Stimulated activated CD8-positive, alpha-beta memory T cell treated with anti-CD3 and anti-CD28 coated beads, Interleukin-4, amount 100 ng/mL, for 4 hours (primary cell): ENCODE measurements at regions not wholly inside any gene's neighbourhood (a gene's known extent, or its start where the extent isn't known, plus 50 kb on each side); places are given as distances from the start of the nearest gene placed in this dataset.

Experiments
- DNase-seq, 2 donors: peaks; one replicate each; pipeline ENCODE4 v3.0.0-alpha.2; 2020; ENCODE audit warnings: low read depth in 2 of 2, low spot score in 1 of 2

DNA sequence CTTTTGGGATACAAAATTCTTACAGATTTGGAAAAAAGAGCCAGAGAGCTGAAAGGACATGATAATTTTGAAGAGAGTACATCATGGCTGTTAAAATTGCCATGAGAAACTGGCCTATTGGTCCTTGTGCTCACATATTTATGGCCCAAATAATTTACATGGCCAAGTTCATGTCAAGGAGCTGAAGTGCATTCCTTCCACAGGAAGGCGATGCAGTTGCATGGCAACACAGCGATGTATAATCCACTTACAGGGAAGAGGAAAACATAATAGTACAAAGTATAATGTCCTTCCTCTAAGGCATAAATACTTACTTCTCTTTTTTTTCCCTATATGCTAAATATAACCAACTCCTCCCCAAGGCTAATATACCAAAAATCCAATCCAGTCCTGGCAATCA, 914.5 kb upstream of the AGA start:
- no peak for DNase-seq

GRCh38 chr4:178385481-178385880, 943.2 kb upstream of the AGA start:
- DNase-seq, result no peak

- DNase-seq, result no peak
Observed at GRCh38 chr4:178387756-178388155, 945.5 kb upstream of the AGA start.

DNA sequence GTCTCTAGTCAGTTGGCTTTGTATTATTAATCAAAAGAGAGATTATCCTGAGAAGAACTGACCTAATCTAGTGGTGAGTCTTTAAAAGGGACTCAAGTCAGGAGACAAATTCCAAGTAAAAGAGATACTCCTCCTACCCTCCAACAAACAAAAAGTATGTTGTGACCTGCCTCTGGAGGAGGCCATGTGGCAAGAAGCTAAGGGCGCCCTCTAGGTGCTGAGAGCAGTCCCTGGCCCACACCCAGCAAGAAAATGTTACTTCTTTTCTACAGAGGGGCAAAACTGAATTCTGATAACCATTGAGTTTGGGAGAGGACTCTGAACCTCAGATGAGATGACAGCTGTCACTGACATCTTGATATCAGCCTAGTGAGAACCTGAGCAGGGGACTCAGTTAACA, 953.6 kb upstream of the AGA start:
- no peak for DNase-seq

DNA sequence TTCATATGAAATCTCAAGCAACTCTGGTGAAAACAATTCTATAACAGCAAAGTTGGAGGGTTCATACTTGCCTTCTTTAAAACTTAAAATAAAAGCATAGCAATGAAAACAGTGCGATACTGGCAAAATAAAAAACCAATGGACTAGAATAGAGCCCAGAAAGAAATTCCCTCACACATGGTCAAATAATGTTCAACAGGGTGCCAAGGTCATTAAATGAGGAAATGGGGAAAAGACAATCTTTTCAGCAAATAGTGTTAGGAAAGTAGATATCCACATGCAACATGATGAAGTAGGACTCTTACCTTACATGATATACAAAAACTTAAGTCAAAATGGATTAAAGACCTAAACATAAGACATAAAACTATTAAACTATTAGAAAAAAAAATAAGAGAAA, 970.2 kb upstream of the AGA start:
- DNase-seq, result no peak

- no peak for DNase-seq
Observed at GRCh38 chr4:178414042-178414441, 971.8 kb upstream of the AGA start.

GRCh38 chr4:178414881-178415446, 972.7 kb upstream of the AGA start:
- no peak for DNase-seq

DNA sequence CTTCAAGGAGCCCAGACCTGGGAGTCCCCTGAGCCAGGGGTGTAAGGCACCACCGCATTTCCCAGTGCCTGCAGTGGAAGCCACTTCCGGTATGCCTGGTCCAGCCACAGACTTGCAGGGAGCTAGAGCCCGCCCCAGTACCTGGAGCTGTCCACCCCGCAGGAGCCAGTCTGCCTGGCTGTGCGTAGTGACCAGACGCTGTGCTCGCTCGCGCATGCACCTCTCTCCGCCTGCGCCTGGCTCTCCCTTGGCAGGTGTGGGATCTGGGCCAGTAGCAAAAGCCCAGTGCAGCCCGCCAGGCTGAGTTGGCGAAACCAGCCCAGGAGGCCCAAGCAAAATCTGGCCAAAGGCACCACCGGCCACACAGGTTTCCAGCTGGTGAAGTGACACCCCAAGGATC, 973.7 kb upstream of the AGA start:
- DNase-seq, result no peak

GRCh38 chr4:178423366-178423765, 981.1 kb upstream of the AGA start:
- no peak for DNase-seq

DNA sequence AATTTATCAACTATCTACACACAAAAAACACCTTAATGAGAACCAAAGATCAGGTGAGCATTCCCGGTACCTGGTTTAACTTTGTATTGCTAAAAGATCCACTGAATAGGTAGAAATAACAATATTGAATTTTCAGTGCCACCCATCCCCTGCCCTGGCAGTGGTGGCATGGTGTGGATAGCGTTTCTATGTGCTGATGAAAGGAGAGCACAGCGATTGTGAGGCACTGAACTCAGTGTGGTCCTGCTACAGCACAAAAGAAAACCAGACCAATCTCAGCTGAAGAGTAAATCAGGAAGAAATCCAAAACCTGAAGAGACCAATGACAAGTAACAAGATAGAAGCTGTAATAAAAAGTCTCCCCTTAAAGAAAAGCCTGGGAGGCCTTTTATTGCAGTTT, 984.6 kb upstream of the AGA start:
- no peak for DNase-seq

GRCh38 chr4:178427663-178428062, 985.4 kb upstream of the AGA start:
- DNase-seq, result no peak

DNA sequence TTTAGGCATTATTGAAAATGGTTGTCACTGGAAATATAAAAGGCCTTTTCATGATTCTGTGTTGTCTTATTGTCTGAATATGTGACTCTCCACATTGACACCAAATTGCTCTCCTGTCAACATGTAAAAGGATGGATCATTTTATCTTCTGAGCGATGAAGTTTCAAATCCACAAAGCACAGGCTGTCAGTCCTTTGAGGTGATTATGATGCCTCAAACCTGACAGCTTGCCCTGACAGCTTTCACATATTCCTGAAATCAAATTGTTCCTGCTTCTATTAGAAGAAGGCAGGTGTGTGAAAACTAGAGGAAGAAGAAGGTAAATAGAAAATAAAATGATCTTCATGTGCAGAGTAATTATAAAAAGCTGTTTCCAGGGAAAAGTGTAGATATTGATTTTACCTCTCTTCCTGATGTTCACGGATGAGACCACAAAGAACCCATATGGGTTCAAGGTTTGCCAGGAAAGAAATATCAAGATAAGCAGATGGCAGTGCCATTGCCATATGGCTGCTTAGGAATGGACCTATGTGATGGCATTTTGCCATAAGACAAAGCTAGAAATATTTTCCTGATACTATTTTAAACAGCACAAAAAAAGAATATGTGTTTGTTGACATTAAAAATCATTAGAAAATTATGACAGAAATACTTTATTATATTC, 1006.3 kb upstream of the AGA start:
- no peak for DNase-seq

DNA sequence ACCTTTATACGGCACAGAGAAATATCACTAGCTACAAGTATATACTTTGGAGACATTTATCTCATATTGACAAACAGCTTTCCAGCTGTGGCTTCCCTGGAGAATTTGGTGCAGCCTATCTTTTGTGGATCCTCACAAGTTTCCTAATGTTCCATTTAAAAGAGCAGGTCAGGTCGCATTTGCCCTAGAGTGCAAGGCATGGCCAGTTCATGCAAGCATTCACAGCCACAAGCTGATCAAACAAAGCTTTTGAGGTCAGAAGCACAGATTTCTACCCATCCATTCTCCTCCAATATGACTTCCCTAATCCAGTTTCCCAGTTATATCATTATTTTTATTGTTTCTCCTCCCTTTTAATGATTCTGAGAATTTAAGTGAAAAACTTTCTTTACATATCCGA, 1008.4 kb upstream of the AGA start:
- no peak for DNase-seq

- DNase-seq, result no peak
Observed at GRCh38 chr4:178453057-178453456, 1010.8 kb upstream of the AGA start.

DNA sequence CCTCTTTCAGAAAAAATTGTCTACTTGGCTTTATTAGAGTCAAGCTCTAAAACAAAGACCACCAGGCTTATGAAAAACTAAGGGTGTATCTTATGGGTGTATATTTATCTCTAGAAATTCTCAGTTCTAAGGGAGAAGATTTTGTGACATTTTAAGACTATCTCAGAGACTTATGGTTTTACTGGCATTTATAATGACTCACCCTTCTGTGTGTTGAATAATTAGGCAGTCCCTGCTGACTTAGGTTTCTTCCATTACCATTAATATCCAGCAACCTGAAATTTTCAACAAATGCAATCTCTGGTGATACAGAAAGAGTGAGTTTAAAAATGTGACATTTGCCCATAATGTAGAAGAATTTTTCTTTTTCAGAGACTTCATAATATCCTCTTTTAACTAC, 1015.0 kb upstream of the AGA start:
- no peak for DNase-seq

GRCh38 chr4:178462710-178463109, 1020.5 kb upstream of the AGA start:
- DNase-seq, result no peak

DNA sequence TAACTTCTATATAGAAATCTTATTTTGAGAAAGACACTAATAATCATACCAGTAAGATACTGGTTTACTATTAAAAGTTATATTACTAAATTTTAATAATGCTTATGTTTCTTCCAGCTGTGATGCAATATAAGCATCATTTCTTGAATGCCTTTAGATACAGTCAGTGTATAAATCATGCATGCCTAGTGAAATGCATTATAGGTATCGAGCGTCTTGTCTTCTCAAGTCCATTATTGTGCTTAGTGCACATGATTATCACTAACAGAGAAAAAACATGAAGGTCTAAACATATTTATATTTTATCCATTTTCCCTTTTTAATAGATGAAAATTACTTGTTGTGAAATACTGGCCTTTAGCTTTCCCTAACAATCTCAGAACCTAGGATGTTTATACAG, 1021.5 kb upstream of the AGA start:
- DNase-seq, result no peak

GRCh38 chr4:178470996-178471784, 1029.0 kb upstream of the AGA start:
- no peak for DNase-seq

- DNase-seq, result no peak
Observed at GRCh38 chr4:178471994-178472393, 1029.8 kb upstream of the AGA start.

- DNase-seq, result no peak
Observed at GRCh38 chr4:178480105-178480504, 1037.9 kb upstream of the AGA start.

- DNase-seq, result no peak
Observed at GRCh38 chr4:178480881-178481280, 1038.6 kb upstream of the AGA start.

DNA sequence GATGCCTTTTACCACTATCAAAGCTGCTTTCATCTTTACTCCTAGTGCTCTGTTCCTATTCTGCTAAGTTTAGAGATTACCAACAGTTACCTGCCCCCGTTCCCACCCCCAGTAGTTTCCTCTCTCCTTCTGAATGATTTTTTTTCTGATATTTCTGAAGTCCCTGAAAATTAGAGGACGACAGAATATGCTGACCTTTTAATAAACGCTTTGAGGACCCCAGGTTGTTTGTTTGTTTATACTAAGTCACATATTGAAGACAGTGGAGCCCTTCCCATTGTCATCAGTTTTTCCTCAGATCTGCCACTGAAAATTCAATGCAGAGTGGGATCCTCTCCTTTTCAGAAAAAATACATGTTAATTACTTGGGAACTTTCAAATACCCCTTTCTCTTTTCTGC, 1039.3 kb upstream of the AGA start:
- DNase-seq, result no peak

DNA sequence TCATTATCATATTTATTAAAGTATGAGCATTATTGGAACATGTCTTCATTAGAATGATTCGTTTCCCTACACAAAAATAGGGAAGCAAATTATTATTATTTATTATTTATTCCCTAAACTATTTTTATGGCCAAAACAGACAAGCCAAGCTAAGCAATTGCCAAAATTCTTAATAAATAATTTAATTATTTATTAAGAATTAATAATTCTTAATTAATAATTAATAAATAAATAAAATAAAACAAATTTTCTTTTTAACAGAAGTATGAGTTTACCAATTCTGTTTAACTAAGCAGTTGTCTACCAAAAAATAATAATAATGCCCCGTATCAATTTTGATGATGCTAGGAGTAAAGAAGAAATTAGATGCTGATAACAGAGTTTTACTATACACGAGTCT, 1080.8 kb upstream of the AGA start:
- no peak for DNase-seq
